CD4-positive, alpha-beta T cell (primary cell): ENCODE measurements at regions not wholly inside any gene's neighbourhood (a gene's known extent, or its start where the extent isn't known, plus 50 kb on each side); places are given as distances from the start of the nearest gene placed in this dataset.

Experiments
- ATAC-seq: fragments of 200-7000 bp; cut with Tn5 transposase; one replicate; pipeline ENCODE4 v1.10.0; 2022; ENCODE audit warnings: mild to moderate bottlenecking; ENCODE audit not compliant: poor library complexity
- CTCF ChIA-PET: fragments of 350-600 bp; sonication (Branson Sonifier 250); formaldehyde crosslinking; loops from one replicate; lab custom pipeline; 2021; ENCODE audit warnings: antibody characterized with exemption, inconsistent platforms; lab: Charles Lee
- POLR2A ChIA-PET: fragments of 350-600 bp; sonication (Branson Sonifier 250); formaldehyde crosslinking; loops from one replicate; lab custom pipeline; 2021; ENCODE audit warnings: antibody characterized with exemption, inconsistent platforms; lab: Charles Lee
- DNase-seq, 14 experiments: peaks; one replicate each; pipeline ENCODE4 v3.0.0-alpha.2; 2013 to 2020; ENCODE audit warnings: mixed read lengths in 2 of 14
- H3K27ac ChIP-seq, 2 donors: one replicate each; pipeline versions ENCODE4 v1.5.1 to v1.7.0; 2013; ENCODE audit warnings: low read length in 2 of 2, low read depth in 1 of 2, mild to moderate bottlenecking in 1 of 2
- H3K27me3 ChIP-seq, 2 experiments: 1 replicate in 1 of 2; 2 replicates in 1 of 2; pipeline versions ENCODE4 v1.6.1 to v1.7.0; 2013; ENCODE audit warnings: low read length in 2 of 2, control low read depth in 1 of 2, mild to moderate bottlenecking in 1 of 2, moderate library complexity in 1 of 2; ENCODE audit not compliant: insufficient read depth in 2 of 2, control insufficient read depth in 1 of 2
- H3K36me3 ChIP-seq: one replicate; pipeline ENCODE4 v1.6.1; 2013; ENCODE audit warnings: low read length, control low read depth; ENCODE audit not compliant: insufficient read depth
- H3K4me1 ChIP-seq: one replicate; pipeline ENCODE4 v1.6.1; 2013; ENCODE audit warnings: low read length, control low read depth; ENCODE audit not compliant: insufficient read depth
- H3K4me3 ChIP-seq: one replicate; pipeline ENCODE4 v1.5.1; 2013; ENCODE audit warnings: mild to moderate bottlenecking, low read length, moderate library complexity
- H3K9me3 ChIP-seq, 2 experiments: 1 replicate in 1 of 2; 2 replicates in 1 of 2; pipeline versions ENCODE4 v1.6.1 to v1.7.0; 2013; ENCODE audit warnings: low read length in 2 of 2, mild to moderate bottlenecking in 2 of 2, control low read depth in 1 of 2, moderate library complexity in 1 of 2; ENCODE audit not compliant: control insufficient read depth in 1 of 2, insufficient read depth in 1 of 2
- H3K27ac Mint-ChIP-seq: one replicate; pipeline ENCODE4 v1.8.0; 2020; ENCODE audit warnings: mixed read lengths
- H3K27me3 Mint-ChIP-seq: one replicate; pipeline ENCODE4 v1.8.0; 2021; ENCODE audit warnings: mixed read lengths
- H3K36me3 Mint-ChIP-seq: one replicate; pipeline ENCODE4 v1.8.0; 2021; ENCODE audit warnings: low read depth, mixed read lengths
- H3K4me1 Mint-ChIP-seq: one replicate; pipeline ENCODE4 v1.8.0; 2021; ENCODE audit warnings: low read depth, mixed read lengths
- H3K4me3 Mint-ChIP-seq: one replicate; pipeline ENCODE4 v1.8.0; 2020; ENCODE audit warnings: mild to moderate bottlenecking, mixed read lengths
- H3K9me3 Mint-ChIP-seq: one replicate; pipeline ENCODE4 v1.8.0; 2020; ENCODE audit warnings: mixed read lengths
- CTCF ChIP-seq: fragments of 200-600 bp; IDR thresholded peaks from one replicate; pipeline ENCODE4 v1.8.0; 2022; ENCODE audit warnings: antibody characterized with exemption, mild to moderate bottlenecking
- intact Hi-C, 2 experiments: fragments of 100-400 bp; cut with DNase I in 1 of 2; cut with micrococcal nuclease in 1 of 2; formaldehyde crosslinking; loops; one replicate each; pipeline versions ENCODE4 v1.15.1 to v1.9.0; 2023 to 2025; cut with DNase I, micrococcal nuclease

DNA sequence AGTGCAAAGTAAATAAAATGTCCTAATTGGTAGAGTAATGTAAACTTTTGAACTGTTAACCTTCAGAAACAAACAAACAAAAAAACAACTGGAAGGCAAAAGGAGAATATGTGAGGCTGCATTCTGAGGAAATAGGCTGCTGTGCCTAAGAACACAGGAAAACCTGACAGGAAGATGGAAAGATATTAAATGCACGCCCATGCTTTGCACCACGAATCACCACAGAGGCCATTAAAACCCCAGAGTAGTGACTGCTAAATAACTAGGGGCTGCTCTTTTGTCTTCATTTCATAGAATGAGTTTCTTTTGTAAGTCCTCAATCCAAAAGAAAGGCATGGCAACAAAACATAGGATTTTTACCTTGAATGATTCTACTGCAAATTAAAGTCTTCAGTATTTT lies 436.0 kb downstream of the RAB38 start:
- DNase-seq = no peak
- Histone ChIP-seq H3K27ac (no peak overlapping the region), H3K9me3 (no peaks in the 10 kb centered on the region), H3K27me3 (no peaks in the 10 kb centered on the region), H3K36me3 (no peaks in the 10 kb centered on the region), H3K4me1 (no peaks in the 10 kb centered on the region), H3K4me3 (no peak overlapping the region)
- Mint-ChIP-seq H3K27ac (no peak overlapping the region), H3K4me3 (no peak overlapping the region), H3K27me3 (no peaks in the 10 kb centered on the region), H3K9me3 (no peaks in the 10 kb centered on the region), H3K4me1 (no peaks in the 10 kb centered on the region), H3K36me3 (no peaks in the 10 kb centered on the region)
- POLR2A ChIA-PET = no interaction called here
- no peak for ATAC-seq
- no peak for TF ChIP-seq CTCF
- CTCF ChIA-PET = no interaction called here
- intact Hi-C loops = no loop called here

- Histone ChIP-seq H3K36me3 (no peaks in the 10 kb centered on the region), H3K27me3 (no peaks in the 10 kb centered on the region), H3K9me3 (no peaks in the 10 kb centered on the region), H3K4me3 (no peak overlapping the region), H3K4me1 (no peaks in the 10 kb centered on the region), H3K27ac (no peak overlapping the region)
- no peaks in the 10 kb centered on the region for H3K27me3 Mint-ChIP-seq
- no peak overlapping the region for H3K27ac Mint-ChIP-seq
- POLR2A ChIA-PET = no interaction called here
- no peak for ATAC-seq
- CTCF ChIA-PET = no interaction called here
- H3K4me3 Mint-ChIP-seq = no peak overlapping the region
- intact Hi-C loops = no loop called here
- TF ChIP-seq CTCF = no peak
- H3K36me3 Mint-ChIP-seq = no peaks in the 10 kb centered on the region
- H3K9me3 Mint-ChIP-seq = no peaks in the 10 kb centered on the region
- H3K4me1 Mint-ChIP-seq = no peaks in the 10 kb centered on the region
- DNase-seq = no peak
Observed at GRCh38 chr11:87736928-87737327, 438.3 kb downstream of the RAB38 start.

DNA sequence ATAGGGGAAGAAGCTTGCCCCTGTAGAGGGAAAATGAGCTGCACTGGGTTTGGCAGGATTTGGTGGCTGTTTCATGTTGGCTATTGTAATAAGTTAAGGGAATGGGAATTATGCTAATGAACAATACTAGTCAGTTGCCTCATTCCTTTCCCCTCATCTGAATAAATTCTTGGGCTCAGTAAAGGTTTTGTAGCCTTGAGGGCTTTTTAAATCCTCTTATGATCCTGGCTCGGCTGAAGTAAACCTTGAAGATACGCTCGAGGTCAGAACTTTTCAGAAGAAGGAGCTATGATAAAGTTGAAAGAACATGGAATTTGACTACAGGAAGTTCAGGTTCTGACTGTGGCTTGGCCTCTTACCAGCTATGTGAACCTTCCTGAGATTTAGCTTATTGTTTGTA lies 448.7 kb downstream of the RAB38 start:
- CTCF ChIA-PET = no interaction called here
- H3K4me1 ChIP-seq = no peaks in the 10 kb centered on the region
- no peaks in the 10 kb centered on the region for H3K27me3 ChIP-seq
- ATAC-seq = no peak
- Mint-ChIP-seq H3K4me3 (no peak overlapping the region), H3K27me3 (no peaks in the 10 kb centered on the region), H3K4me1 (no peaks in the 10 kb centered on the region), H3K36me3 (no peaks in the 10 kb centered on the region), H3K9me3 (peaks cover 6% of the 10 kb centered on the region), H3K27ac (no peak overlapping the region)
- intact Hi-C loops = no loop called here
- POLR2A ChIA-PET = no interaction called here
- DNase-seq = no peak
- H3K9me3 ChIP-seq = no peaks in the 10 kb centered on the region
- no peak overlapping the region for H3K4me3 ChIP-seq
- no peak overlapping the region for H3K27ac ChIP-seq
- TF ChIP-seq CTCF = no peak
- no peaks in the 10 kb centered on the region for H3K36me3 ChIP-seq
